Adrenal gland (tissue), 9 donors: ENCODE measurements at regions not wholly inside any gene's neighbourhood (a gene's known extent, or its start where the extent isn't known, plus 50 kb on each side); places are given as distances from the start of the nearest gene placed in this dataset.
"Not testable (repeated sequence)": the region's sequence is repeated elsewhere in the genome, so short reads cannot be mapped to it uniquely, and the experiment has no call there.

Experiments
- DNase-seq, 7 donors: peaks; one replicate each; pipeline ENCODE4 v3.0.0-alpha.2; 2019 to 2020
- H3K27ac ChIP-seq, 5 donors: fragments of 200-600 bp; sonication (generic) in 4 of 5; 1 replicate in 3 of 5; 2 replicates in 2 of 5; pipeline versions ENCODE4 v1.5.1 to v1.8.0; 2016 to 2020; ENCODE audit warnings: mild to moderate bottlenecking in 1 of 5
- H3K27me3 ChIP-seq: fragments of 200-600 bp; 2 replicates; pipeline ENCODE4 v1.8.0; 2021
- H3K36me3 ChIP-seq, 2 donors: fragments of 200-600 bp; replicated peaks in 1 of 2; 1 replicate in 1 of 2; 2 replicates in 1 of 2; pipeline versions ENCODE4 v1.5.1 to v1.8.0; 2018 to 2022
- H3K4me1 ChIP-seq, 2 donors: fragments of 200-600 bp; replicated peaks in 1 of 2; 1 replicate in 1 of 2; 2 replicates in 1 of 2; pipeline versions ENCODE4 v1.5.1 to v1.8.0; 2018 to 2021
- H3K4me3 ChIP-seq, 4 donors: fragments of 200-600 bp; sonication (generic) in 3 of 4; one replicate each; pipeline ENCODE4 v1.5.1; 2016 to 2018
- H3K9me3 ChIP-seq, 3 donors: fragments of 200-600 bp; sonication (generic) in 1 of 3; replicated peaks in 1 of 3; 1 replicate in 2 of 3; 2 replicates in 1 of 3; pipeline versions ENCODE4 v1.5.1 to v1.8.0; 2016 to 2021
- CTCF ChIP-seq, 6 experiments: fragments of 450-650 bp in 4 of 6; fragments of 200-600 bp in 2 of 6; sonication (generic) in 1 of 6; IDR thresholded peaks; 1 replicate in 5 of 6; 2 replicates in 1 of 6; pipeline versions ENCODE4 v1.5.1 to v1.8.0; 2016 to 2021; ENCODE audit warnings: antibody characterized with exemption in 6 of 6, mild to moderate bottlenecking in 2 of 6, moderate library complexity in 1 of 6
- POLR2A ChIP-seq, 2 donors: fragments of 450-650 bp; IDR thresholded peaks; one replicate each; pipeline ENCODE4 v1.6.1; 2017; ENCODE audit warnings: antibody characterized with exemption in 2 of 2, mild to moderate bottlenecking in 2 of 2, moderate library complexity in 1 of 2
- WGBS, 4 donors: extraction: QIAGEN DNeasy Blood & Tissue Kit in 2 of 4; methylation state at CpG; one replicate each; pipeline versions ENCODE4 v1.1.5 to v1.1.7; 2013 to 2017; 5-methylcytosine and 5-hydroxymethylcytosine counted together
- intact Hi-C, 2 donors: fragments of 100-400 bp; cut with DNase I; formaldehyde crosslinking; loops; one replicate each; pipeline versions ENCODE4 v1.14.1 to v1.15.0; 2022 to 2023
- donor health status: healthy with polysubstance abuse.
- donor health status: Bipolar disorder and iron deficiency.
- donor health status: DM: yes; HTN: yes; CAD: no.
- donor health status: DM: no; HTN: no; CAD: no.
- donor health status: DM: no; HTN: no; CAD: no.

- DNase-seq = no peak
- Histone ChIP-seq H3K4me3 (no peak overlapping the region), H3K4me1 (no peaks in the 10 kb centered on the region), H3K27me3 (no peaks in the 10 kb centered on the region), H3K36me3 (no peaks in the 10 kb centered on the region), H3K9me3 (no peaks in the 10 kb centered on the region), H3K27ac (no peak overlapping the region)
- 60 to 77% (median 66%) methylated on average over 3 of the region's 3 CpGs for WGBS, 4 donors
- no peak for TF ChIP-seq CTCF (IDR thresholded peaks at IDR 0.05)
- no peak for TF ChIP-seq POLR2A (IDR thresholded peaks at IDR 0.05)
- intact Hi-C loops = no loop called here
Observed at GRCh38 chr7:130789436-130789835, 55.4 kb upstream of the KLF14 start.

GRCh38 chr7:130791746-130792145 is 57.7 kb upstream of the KLF14 start:
- intact Hi-C loops = no loop called here
- TF ChIP-seq POLR2A (IDR thresholded peaks at IDR 0.05) = no peak
- no peak overlapping the region for H3K27ac ChIP-seq
- no peak for DNase-seq
- peaks cover 0 to 3% of the 10 kb centered on the region in 2 donors for H3K4me1 ChIP-seq
- H3K27me3 ChIP-seq = no peaks in the 10 kb centered on the region
- 89 to 91% (median 90%) methylated on average over 4 of the region's 4 CpGs for WGBS, 4 donors
- H3K36me3 ChIP-seq = no peaks in the 10 kb centered on the region
- no peak overlapping the region for H3K4me3 ChIP-seq
- no peaks in the 10 kb centered on the region for H3K9me3 ChIP-seq

GRCh38 chr7:130793855-130794618 is 60.0 kb upstream of the KLF14 start:
- WGBS, 4 donors = 74 to 80% (median 78%) methylated on average over 9 of the region's 9 CpGs
- Histone ChIP-seq H3K27me3 (no peaks in the 10 kb centered on the region), H3K9me3 (no peaks in the 10 kb centered on the region), H3K4me1 (peaks cover 0 to 3% of the 10 kb centered on the region in 2 donors), H3K4me3 (no peak overlapping the region), H3K27ac (no peak overlapping the region), H3K36me3 (no peaks in the 10 kb centered on the region)
- DNase-seq = no peak
- intact Hi-C loops = no loop called here
- TF ChIP-seq POLR2A (IDR thresholded peaks at IDR 0.05) (no peak), CTCF (IDR thresholded peaks at IDR 0.05) (no peak)

GRCh38 chr7:130794619-130794922 is 60.6 kb upstream of the KLF14 start:
- WGBS, 4 donors = 76 to 87% (median 84%) methylated on average over 3 of the region's 3 CpGs
- no peak overlapping the region for H3K27ac ChIP-seq
- intact Hi-C loops = no loop called here

GRCh38 chr7:130796425-130796824 is 62.4 kb upstream of the KLF14 start:
- DNase-seq, H3K9me3 ChIP-seq, H3K27ac ChIP-seq, intact Hi-C loops, H3K4me1 ChIP-seq, H3K27me3 ChIP-seq, H3K36me3 ChIP-seq, H3K4me3 ChIP-seq: not testable (repeated sequence)
- WGBS, 4 donors = 45 to 95% (median 82%) methylated on average over 2 of the region's 2 CpGs

More at GRCh38 chr7:130794619-130794922, 60.6 kb upstream of the KLF14 start:
- peaks cover 0 to 3% of the 10 kb centered on the region in 2 donors for H3K4me1 ChIP-seq
- TF ChIP-seq CTCF (IDR thresholded peaks at IDR 0.05) (no peak), POLR2A (IDR thresholded peaks at IDR 0.05) (no peak)
- no peaks in the 10 kb centered on the region for H3K27me3 ChIP-seq
- H3K36me3 ChIP-seq = no peaks in the 10 kb centered on the region
- no peak overlapping the region for H3K4me3 ChIP-seq
- H3K9me3 ChIP-seq = no peaks in the 10 kb centered on the region
- no peak for DNase-seq
